GM18858 (cell line): ENCODE measurements at regions not wholly inside any gene's neighbourhood (a gene's known extent, or its start where the extent isn't known, plus 50 kb on each side); places are given as distances from the start of the nearest gene placed in this dataset.
"Not testable (repeated sequence)": the region's sequence is repeated elsewhere in the genome, so short reads cannot be mapped to it uniquely, and the experiment has no call there.

Experiments used
- ATAC-seq: cut with Tn5 transposase; IDR thresholded peaks from one replicate; pipeline ENCODE4 v1.9.1; 2021; ENCODE audit not compliant: unreplicated experiment

- no peak for ATAC-seq
Measured at GRCh38 chr11:90629229-90629806, 406.5 kb upstream of the CHORDC1 start.

- ATAC-seq = no peak
Measured at GRCh38 chr11:90614318-90614717, 391.5 kb upstream of the CHORDC1 start.

- not testable (repeated sequence) for ATAC-seq
Measured at GRCh38 chr11:90613037-90613436, 390.2 kb upstream of the CHORDC1 start.

- no peak for ATAC-seq
Measured at GRCh38 chr11:90606721-90607120, 383.9 kb upstream of the CHORDC1 start.

DNA sequence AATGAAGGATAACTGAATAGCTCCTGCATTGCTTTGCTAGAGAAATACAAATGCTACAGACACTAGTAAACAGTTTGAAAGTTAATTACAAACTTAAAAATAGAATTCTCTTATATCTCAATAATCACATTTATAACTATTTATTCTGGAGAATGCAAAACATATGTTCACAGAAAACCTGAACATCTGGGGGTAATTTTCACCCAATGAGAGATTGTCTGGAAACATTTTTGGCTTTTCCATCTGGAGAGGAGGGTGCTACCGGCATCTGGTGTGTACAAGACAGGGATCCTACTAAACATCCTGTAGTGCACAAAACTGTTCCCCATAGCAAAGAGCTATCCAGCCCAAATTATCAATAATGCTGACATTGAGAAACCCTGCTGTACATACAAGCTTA, 378.4 kb upstream of the CHORDC1 start:
- no peak for ATAC-seq

DNA sequence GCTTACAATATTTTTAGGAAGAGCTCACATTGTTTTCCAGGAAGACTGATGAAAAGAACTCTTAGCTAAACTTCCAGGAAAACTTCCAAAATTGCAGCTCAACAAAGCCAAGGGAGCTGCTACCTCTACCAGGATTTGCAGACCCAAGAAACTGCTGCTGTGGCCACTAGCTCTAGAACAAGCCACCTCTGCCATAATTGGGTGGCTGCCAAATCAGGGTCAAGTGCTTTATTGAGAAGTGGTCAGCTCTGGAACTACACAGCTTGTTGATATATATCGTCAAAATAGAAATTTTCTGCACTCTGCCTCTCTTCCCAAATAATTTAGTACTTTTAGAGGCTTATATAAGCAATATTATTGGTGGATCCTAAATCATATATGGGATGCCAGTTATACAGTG, 371.8 kb upstream of the CHORDC1 start:
- no peak for ATAC-seq

GRCh38 chr11:90593099-90593498, 370.2 kb upstream of the CHORDC1 start:
- no peak for ATAC-seq

DNA sequence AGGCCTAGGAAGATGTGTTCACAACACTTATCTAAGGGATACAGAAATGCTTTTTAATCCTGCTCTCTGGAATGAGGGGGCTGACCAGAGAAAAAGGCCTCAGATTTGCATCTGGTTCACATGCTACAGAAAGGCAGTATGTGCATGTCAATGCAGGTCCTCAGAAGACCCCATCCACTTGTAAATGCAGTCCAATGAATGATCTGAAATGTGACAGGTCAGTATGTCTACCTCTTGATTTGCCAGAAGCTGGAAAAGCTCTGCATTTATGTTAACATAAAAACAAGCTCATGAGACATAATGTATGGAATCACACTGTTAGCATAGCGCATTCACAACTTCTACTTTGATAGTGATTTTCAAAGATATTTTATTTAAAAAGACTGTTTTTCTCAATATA, 367.4 kb upstream of the CHORDC1 start:
- ATAC-seq = no peak

GRCh38 chr11:90589735-90590134, 366.9 kb upstream of the CHORDC1 start:
- no peak for ATAC-seq

- no peak for ATAC-seq
Measured at GRCh38 chr11:90587896-90588295, 365.0 kb upstream of the CHORDC1 start.

- ATAC-seq = no peak
Measured at GRCh38 chr11:90585491-90585890, 362.6 kb upstream of the CHORDC1 start.

- ATAC-seq = not testable (repeated sequence)
Measured at GRCh38 chr11:90582999-90583398, 360.1 kb upstream of the CHORDC1 start.

GRCh38 chr11:90564531-90564930, 341.7 kb upstream of the CHORDC1 start:
- no peak for ATAC-seq

DNA sequence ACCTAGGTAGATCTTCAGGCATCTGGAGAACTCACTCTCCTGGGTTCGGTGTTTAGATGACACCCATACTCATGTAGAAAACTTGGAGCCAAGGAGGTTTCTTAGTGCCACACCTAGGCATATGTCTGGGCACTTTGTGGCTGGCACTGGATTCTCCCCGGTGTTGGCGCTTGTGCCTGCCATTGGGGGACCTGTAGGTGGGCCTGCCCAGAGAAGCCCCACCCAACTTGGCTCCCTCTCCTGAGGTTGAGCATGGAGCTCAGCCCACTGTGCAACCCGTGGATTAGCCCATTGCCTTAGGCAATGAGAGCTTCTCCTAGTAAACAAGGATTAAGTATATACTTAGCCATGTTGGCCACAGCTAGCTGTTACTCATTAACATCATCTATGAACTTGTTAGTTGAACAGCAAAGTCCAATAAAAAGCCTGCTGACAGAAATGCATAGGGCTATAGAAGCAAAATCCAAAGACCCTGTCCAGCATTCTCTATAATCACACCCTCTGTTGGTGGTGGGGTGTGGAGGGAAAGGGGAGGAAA, 335.5 kb upstream of the CHORDC1 start:
- no peak for ATAC-seq

DNA sequence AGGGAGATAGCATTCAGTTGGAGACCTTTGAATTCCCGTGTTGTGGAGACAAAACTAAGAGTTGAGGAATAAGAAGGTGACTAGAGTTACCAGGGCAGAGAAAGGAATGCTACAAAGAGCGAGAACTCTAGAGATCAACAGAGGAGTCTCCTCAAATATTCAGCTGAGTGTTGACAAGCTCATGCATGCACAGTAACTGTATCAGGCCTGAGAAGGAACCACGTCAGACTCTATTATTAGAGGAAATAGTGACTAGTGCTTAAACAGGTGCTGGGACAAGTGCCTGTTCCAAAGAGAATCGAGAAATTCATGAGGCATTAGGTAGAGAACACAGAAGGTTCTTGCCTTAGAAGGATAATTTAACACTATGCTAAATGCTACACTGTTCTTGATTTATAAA, 333.8 kb upstream of the CHORDC1 start:
- no peak for ATAC-seq

- no peak for ATAC-seq
Measured at GRCh38 chr11:90556026-90556425, 333.2 kb upstream of the CHORDC1 start.

DNA sequence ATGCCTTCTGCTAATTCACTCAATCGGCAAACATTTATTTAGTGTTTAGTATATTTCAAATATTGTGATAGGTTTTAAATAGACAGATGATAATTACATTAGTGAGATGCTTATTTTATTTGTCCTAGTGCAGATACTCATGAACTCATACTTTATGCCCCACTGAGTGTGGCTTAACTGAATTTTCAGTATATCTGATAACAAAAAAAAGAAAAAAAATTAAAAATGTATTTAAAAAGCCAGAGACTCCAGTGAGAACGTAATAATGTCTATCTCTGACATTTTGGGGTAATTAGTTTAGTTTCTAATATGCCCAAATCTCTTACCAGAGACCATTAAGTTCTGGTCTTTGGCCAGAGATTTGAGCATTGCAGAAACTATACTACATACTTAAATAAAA, 332.6 kb upstream of the CHORDC1 start:
- no peak for ATAC-seq

GRCh38 chr11:90542092-90542491, 319.2 kb upstream of the CHORDC1 start:
- ATAC-seq = no peak

GRCh38 chr11:90536301-90536700, 313.5 kb upstream of the CHORDC1 start:
- no peak for ATAC-seq

DNA sequence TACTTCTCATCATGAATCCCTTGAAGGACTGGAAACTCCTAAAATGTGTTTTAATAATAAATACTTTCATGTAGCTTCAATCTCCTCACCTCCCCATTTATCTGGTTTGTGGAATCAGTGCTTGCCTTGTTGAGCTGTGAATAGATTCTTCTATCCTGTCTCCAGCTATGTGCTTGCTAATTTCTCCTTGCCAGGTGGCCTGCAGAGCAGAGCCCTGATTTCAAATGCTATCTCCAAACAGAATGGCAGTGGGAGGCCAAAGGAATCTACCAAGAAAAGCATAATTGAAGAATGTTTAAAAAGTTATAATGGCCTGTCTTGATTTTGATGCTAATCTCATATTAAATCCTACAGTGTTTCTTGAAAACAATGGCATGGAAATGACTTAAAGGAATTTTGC, 309.3 kb upstream of the CHORDC1 start:
- no peak for ATAC-seq

GRCh38 chr11:90531001-90531400, 308.2 kb upstream of the CHORDC1 start:
- no peak for ATAC-seq

- no peak for ATAC-seq
Measured at GRCh38 chr11:90525962-90526361, 303.1 kb upstream of the CHORDC1 start.

DNA sequence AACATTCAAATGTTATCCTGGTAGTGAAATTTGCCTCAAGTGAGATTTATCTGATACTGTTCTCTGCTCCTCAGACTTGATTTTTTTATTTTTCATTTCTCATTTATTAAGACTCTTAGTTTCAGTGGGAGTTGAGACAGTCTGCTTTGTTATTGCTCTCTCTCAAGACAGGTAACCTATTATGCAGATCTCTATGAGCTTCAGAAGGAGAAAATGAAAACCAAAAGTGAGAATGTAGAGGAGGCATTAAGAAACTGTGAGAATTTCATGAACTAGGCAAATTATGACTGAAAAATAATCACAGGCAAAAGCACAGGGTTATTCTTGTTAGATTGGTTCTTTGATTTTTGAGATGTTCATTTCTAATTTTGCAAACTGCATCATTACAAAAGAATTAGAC, 290.0 kb upstream of the CHORDC1 start:
- peak; percentile 87 for ATAC-seq
